ENCODE measurements at regions not wholly inside any gene's neighbourhood (a gene's known extent, or its start where the extent isn't known, plus 50 kb on each side); places are given as distances from the start of the nearest gene placed in this dataset.

- TF ChIP-seq, protein P1, sequence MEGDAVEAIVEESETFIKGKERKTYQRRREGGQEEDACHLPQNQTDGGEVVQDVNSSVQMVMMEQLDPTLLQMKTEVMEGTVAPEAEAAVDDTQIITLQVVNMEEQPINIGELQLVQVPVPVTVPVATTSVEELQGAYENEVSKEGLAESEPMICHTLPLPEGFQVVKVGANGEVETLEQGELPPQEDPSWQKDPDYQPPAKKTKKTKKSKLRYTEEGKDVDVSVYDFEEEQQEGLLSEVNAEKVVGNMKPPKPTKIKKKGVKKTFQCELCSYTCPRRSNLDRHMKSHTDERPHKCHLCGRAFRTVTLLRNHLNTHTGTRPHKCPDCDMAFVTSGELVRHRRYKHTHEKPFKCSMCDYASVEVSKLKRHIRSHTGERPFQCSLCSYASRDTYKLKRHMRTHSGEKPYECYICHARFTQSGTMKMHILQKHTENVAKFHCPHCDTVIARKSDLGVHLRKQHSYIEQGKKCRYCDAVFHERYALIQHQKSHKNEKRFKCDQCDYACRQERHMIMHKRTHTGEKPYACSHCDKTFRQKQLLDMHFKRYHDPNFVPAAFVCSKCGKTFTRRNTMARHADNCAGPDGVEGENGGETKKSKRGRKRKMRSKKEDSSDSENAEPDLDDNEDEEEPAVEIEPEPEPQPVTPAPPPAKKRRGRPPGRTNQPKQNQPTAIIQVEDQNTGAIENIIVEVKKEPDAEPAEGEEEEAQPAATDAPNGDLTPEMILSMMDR (IDR thresholded peaks at IDR 0.05), result no peak
- no peak for TF ChIP-seq EZH2 (IDR thresholded peaks at IDR 0.05)
- TF ChIP-seq EZH2phosphoT487 (IDR thresholded peaks at IDR 0.05), result no peak
These were observed 108.5 kb upstream of the ANKRD30BL start for GRCh38 chr2:132270255-132270654.
